ENCODE measurements at regions not wholly inside any gene's neighbourhood (a gene's known extent, or its start where the extent isn't known, plus 50 kb on each side); places are given as distances from the start of the nearest gene placed in this dataset.

- Histone ChIP-seq H3K4me3 (replicated peaks in 1 of 3; ENCODE audit: low read depth in 2 of 3, low read length in 3 of 3) (no peak overlapping the region), H3K9ac (ENCODE audit: insufficient read depth, low read length, poor library complexity, severe bottlenecking) (no peak overlapping the region), H3K9me3 (replicated peaks in 1 of 2; ENCODE audit: control insufficient read depth in 1 of 2, insufficient read depth in 1 of 2, low read length in 2 of 2) (peaks cover 4 to 10% of the 10 kb centered on the region in 2 donors), H3K36me3 (replicated peaks in 1 of 2; ENCODE audit: control insufficient read depth in 1 of 2, insufficient read depth in 2 of 2, low read length in 2 of 2) (no peaks in the 10 kb centered on the region), H3K27me3 (ENCODE audit: control insufficient read depth in 2 of 2, insufficient read depth in 2 of 2, low read length in 2 of 2) (no peaks in the 10 kb centered on the region), H4K20me1 (ENCODE audit: insufficient read depth, low read length) (no peaks in the 10 kb centered on the region), H2AFZ (ENCODE audit: insufficient read depth, low read depth, low read length, poor library complexity, severe bottlenecking) (no peak overlapping the region), H3K27ac (ENCODE audit: low read depth in 1 of 2, low read length in 2 of 2) (no peak overlapping the region), H3K4me1 (ENCODE audit: control insufficient read depth in 1 of 2, insufficient read depth in 2 of 2, low read length in 2 of 2) (no peaks in the 10 kb centered on the region), H3K4me2 (replicated peaks; ENCODE audit: extremely low read depth, low read length, poor library complexity, severe bottlenecking) (no peak overlapping the region), H3K79me2 (ENCODE audit: insufficient read depth, low read length) (no peaks in the 10 kb centered on the region)
- no peaks in the 10 kb centered on the region for H3K4me1 Mint-ChIP-seq
- DNase-seq, result no peak
- TF ChIP-seq, protein P1, sequence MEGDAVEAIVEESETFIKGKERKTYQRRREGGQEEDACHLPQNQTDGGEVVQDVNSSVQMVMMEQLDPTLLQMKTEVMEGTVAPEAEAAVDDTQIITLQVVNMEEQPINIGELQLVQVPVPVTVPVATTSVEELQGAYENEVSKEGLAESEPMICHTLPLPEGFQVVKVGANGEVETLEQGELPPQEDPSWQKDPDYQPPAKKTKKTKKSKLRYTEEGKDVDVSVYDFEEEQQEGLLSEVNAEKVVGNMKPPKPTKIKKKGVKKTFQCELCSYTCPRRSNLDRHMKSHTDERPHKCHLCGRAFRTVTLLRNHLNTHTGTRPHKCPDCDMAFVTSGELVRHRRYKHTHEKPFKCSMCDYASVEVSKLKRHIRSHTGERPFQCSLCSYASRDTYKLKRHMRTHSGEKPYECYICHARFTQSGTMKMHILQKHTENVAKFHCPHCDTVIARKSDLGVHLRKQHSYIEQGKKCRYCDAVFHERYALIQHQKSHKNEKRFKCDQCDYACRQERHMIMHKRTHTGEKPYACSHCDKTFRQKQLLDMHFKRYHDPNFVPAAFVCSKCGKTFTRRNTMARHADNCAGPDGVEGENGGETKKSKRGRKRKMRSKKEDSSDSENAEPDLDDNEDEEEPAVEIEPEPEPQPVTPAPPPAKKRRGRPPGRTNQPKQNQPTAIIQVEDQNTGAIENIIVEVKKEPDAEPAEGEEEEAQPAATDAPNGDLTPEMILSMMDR (IDR thresholded peaks at IDR 0.05), result no peak
- peaks cover 0 to 4% (median 0%) of the 10 kb centered on the region in 3 donors for H3K27me3 Mint-ChIP-seq (ENCODE audit: low read depth in 3 of 3)
- peaks cover 0 to 20% (median 3%) of the 10 kb centered on the region in 7 donors for H3K9me3 Mint-ChIP-seq
- intact Hi-C loops (cut with micrococcal nuclease), result no loop called here
- H3K36me3 Mint-ChIP-seq, result no peaks in the 10 kb centered on the region
- no peak overlapping the region for H3K4me3 Mint-ChIP-seq
- 67% methylated on average over 4 of the region's 7 CpGs for WGBS (ENCODE audit: insufficient coverage)
- H3K27ac Mint-ChIP-seq, result no peak overlapping the region
Measured at GRCh38 chr6:9503111-9503761, 911.6 kb downstream of the TFAP2A start.

DNA sequence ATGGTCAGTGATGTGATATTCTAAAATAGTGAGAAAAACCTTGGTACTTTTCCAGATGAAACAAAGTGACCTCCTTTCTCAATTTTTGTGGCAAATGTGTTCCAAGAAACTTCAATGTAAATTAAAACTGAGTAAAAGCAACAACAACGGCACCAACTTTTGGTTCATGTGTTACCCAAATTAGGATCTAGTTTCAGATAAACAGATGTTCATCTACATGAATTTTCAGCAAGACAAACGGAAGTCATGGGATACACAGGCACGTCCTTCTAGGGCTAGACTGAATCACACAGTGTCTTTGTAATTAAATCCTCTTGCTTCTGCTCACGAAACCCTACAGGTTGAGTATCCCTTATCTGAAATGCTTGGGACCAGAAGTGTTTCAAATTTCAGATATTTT, 915.2 kb downstream of the TFAP2A start:
- H3K4me1 Mint-ChIP-seq, result no peaks in the 10 kb centered on the region
- H3K27me3 Mint-ChIP-seq (ENCODE audit: low read depth in 3 of 3), result peaks cover 0 to 3% (median 0%) of the 10 kb centered on the region in 3 donors
- no peaks in the 10 kb centered on the region for H3K4me1 ChIP-seq (ENCODE audit: control insufficient read depth in 1 of 2, insufficient read depth in 2 of 2, low read length in 2 of 2)
- no peak overlapping the region for H3K27ac Mint-ChIP-seq
- peaks cover 9 to 10% of the 10 kb centered on the region in 2 donors for H3K9me3 ChIP-seq (replicated peaks in 1 of 2; ENCODE audit: control insufficient read depth in 1 of 2, insufficient read depth in 1 of 2, low read length in 2 of 2)
- no peak overlapping the region for H3K9ac ChIP-seq (ENCODE audit: insufficient read depth, low read length, poor library complexity, severe bottlenecking)
- TF ChIP-seq, protein P1 (IDR thresholded peaks at IDR 0.05), result no peak
- no peaks in the 10 kb centered on the region for H3K27me3 ChIP-seq (ENCODE audit: control insufficient read depth in 2 of 2, insufficient read depth in 2 of 2, low read length in 2 of 2)
- intact Hi-C loops (cut with micrococcal nuclease), result no loop called here
- no peaks in the 10 kb centered on the region for H4K20me1 ChIP-seq (ENCODE audit: insufficient read depth, low read length)
- H3K79me2 ChIP-seq (ENCODE audit: insufficient read depth, low read length), result no peaks in the 10 kb centered on the region
- no peaks in the 10 kb centered on the region for H3K36me3 Mint-ChIP-seq
- H3K4me3 ChIP-seq (replicated peaks in 1 of 3; ENCODE audit: low read depth in 2 of 3, low read length in 3 of 3), result no peak overlapping the region
- no peak for DNase-seq
- H3K4me2 ChIP-seq (replicated peaks; ENCODE audit: extremely low read depth, low read length, poor library complexity, severe bottlenecking), result no peak overlapping the region
- H3K4me3 Mint-ChIP-seq, result no peak overlapping the region
- no peaks in the 10 kb centered on the region for H3K36me3 ChIP-seq (replicated peaks in 1 of 2; ENCODE audit: control insufficient read depth in 1 of 2, insufficient read depth in 2 of 2, low read length in 2 of 2)
- no peak overlapping the region for H2AFZ ChIP-seq (ENCODE audit: insufficient read depth, low read depth, low read length, poor library complexity, severe bottlenecking)
- H3K9me3 Mint-ChIP-seq, result peaks cover 0 to 19% (median 9%) of the 10 kb centered on the region in 7 donors
- no peak overlapping the region for H3K27ac ChIP-seq (ENCODE audit: low read depth in 1 of 2, low read length in 2 of 2)
- WGBS (ENCODE audit: insufficient coverage), result 77% methylated on average over 4 of the region's 4 CpGs
